ENCODE measurements at regions not wholly inside any gene's neighbourhood (a gene's known extent, or its start where the extent isn't known, plus 50 kb on each side); places are given as distances from the start of the nearest gene placed in this dataset.

- TF ChIP-seq YY1 (IDR thresholded peaks at IDR 0.05; ENCODE audit: insufficient read depth, insufficient read length) (no peak), SUZ12 (IDR thresholded peaks at IDR 0.05; ENCODE audit: extremely low read depth, insufficient read depth, insufficient read length) (no peak)
Measured at GRCh38 chr11:114815761-114816160, 137.4 kb downstream of the NXPE2 start.

Data from NT2/D1 (cell line).